ENCODE measurements at regions not wholly inside any gene's neighbourhood (a gene's known extent, or its start where the extent isn't known, plus 50 kb on each side); places are given as distances from the start of the nearest gene placed in this dataset.
A peak's percentile ranks its signal among the peaks of the same experiment; 100 is the strongest.

GRCh38 chr13:111518161-111518792 lies 197.8 kb downstream of the TEX29 start:
- Histone ChIP-seq H3K79me2 (ENCODE audit: insufficient read depth, low read length) (no peaks in the 10 kb centered on the region), H3K4me3 (ENCODE audit: insufficient read depth, low read length) (no peak overlapping the region), H3K27me3 (ENCODE audit: insufficient read depth, low read length) (no peaks in the 10 kb centered on the region), H2AFZ (ENCODE audit: low read length) (no peak overlapping the region), H3K4me2 (ENCODE audit: insufficient read depth, low read length) (no peak overlapping the region), H3K4me1 (ENCODE audit: insufficient read depth, low read length) (no peaks in the 10 kb centered on the region), H3K9me3 (ENCODE audit: low read depth, low read length) (no peaks in the 10 kb centered on the region), H4K20me1 (ENCODE audit: insufficient read depth, low read length) (no peaks in the 10 kb centered on the region), H3K36me3 (ENCODE audit: insufficient read depth, low read length) (no peaks in the 10 kb centered on the region), H3K27ac (ENCODE audit: low read depth, low read length) (no peak overlapping the region)
- TF ChIP-seq, protein P1, sequence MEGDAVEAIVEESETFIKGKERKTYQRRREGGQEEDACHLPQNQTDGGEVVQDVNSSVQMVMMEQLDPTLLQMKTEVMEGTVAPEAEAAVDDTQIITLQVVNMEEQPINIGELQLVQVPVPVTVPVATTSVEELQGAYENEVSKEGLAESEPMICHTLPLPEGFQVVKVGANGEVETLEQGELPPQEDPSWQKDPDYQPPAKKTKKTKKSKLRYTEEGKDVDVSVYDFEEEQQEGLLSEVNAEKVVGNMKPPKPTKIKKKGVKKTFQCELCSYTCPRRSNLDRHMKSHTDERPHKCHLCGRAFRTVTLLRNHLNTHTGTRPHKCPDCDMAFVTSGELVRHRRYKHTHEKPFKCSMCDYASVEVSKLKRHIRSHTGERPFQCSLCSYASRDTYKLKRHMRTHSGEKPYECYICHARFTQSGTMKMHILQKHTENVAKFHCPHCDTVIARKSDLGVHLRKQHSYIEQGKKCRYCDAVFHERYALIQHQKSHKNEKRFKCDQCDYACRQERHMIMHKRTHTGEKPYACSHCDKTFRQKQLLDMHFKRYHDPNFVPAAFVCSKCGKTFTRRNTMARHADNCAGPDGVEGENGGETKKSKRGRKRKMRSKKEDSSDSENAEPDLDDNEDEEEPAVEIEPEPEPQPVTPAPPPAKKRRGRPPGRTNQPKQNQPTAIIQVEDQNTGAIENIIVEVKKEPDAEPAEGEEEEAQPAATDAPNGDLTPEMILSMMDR (IDR thresholded peaks at IDR 0.05; ENCODE audit: extremely low read depth, low read depth, low read length) = no peak
- peak; percentile 86 for DNase-seq (ENCODE audit: insufficient read length, low spot score, missing footprints)

DNA sequence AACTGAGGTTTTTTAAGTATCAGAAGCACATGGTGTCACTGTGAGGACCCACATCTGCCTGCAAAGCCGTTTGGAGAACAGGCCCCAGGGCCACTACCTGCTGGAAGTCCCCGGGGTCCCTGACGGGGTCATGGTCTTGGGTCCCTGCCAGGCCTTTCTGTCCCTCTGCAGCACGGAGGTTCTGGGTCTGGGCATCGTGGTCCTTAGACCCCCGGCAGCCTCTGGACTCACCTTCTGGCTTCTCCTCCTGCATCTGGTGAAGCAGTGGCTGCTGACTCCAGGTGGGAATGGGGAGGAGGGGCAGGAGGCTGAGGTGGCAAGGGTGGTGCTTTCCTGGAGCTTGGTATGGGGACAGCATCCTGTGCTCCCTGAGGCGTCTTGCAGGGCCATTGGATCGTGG lies 198.6 kb downstream of the TEX29 start:
- no peaks in the 10 kb centered on the region for H4K20me1 ChIP-seq (ENCODE audit: insufficient read depth, low read length)
- H3K4me3 ChIP-seq (ENCODE audit: insufficient read depth, low read length) = no peak overlapping the region
- H3K27me3 ChIP-seq (ENCODE audit: insufficient read depth, low read length) = no peaks in the 10 kb centered on the region
- no peak overlapping the region for H3K4me2 ChIP-seq (ENCODE audit: insufficient read depth, low read length)
- H3K27ac ChIP-seq (ENCODE audit: low read depth, low read length) = no peak overlapping the region
- no peaks in the 10 kb centered on the region for H3K4me1 ChIP-seq (ENCODE audit: insufficient read depth, low read length)
- H3K36me3 ChIP-seq (ENCODE audit: insufficient read depth, low read length) = no peaks in the 10 kb centered on the region
- H3K79me2 ChIP-seq (ENCODE audit: insufficient read depth, low read length) = no peaks in the 10 kb centered on the region
- TF ChIP-seq, protein P1 (IDR thresholded peaks at IDR 0.05; ENCODE audit: extremely low read depth, low read depth, low read length) = no peak
- no peak overlapping the region for H2AFZ ChIP-seq (ENCODE audit: low read length)
- no peaks in the 10 kb centered on the region for H3K9me3 ChIP-seq (ENCODE audit: low read depth, low read length)
- DNase-seq (ENCODE audit: insufficient read length, low spot score, missing footprints) = no peak

DNA sequence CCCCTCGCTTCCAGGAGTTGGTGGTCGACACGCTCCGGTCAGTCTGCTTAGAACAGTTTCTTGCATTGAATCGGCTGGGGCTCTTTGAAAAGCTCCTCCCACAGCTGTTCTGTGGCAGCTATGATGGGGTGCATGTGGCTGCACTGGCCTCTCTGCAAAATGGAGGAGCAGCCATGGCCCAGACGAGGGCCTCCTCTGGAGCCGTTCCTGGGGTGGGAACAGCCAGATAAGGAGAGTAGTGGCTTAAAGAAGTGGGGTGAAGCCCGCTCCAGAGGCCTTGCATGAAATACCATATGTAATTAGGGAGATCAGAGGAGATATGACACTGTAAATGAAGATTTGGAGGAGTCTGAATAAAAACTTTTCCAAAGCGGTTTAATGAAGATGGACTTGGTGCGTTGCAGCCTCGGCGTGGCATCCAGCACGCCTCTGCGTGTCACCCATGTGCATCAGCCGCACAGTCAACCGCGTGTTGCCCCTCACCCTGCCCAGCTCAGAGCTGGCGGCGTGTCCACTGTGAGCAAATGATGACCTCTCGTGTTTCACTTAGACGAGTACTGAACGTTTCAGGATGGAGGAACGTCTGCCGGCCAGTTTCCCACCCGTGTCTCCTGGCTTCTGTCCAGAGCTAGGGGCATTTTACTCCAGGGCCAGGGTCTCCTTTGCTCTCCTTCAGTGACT lies 199.2 kb downstream of the TEX29 start:
- Histone ChIP-seq H3K4me3 (ENCODE audit: insufficient read depth, low read length) (no peak overlapping the region), H3K36me3 (ENCODE audit: insufficient read depth, low read length) (no peaks in the 10 kb centered on the region), H3K4me2 (ENCODE audit: insufficient read depth, low read length) (no peak overlapping the region), H3K27me3 (ENCODE audit: insufficient read depth, low read length) (no peaks in the 10 kb centered on the region), H4K20me1 (ENCODE audit: insufficient read depth, low read length) (no peaks in the 10 kb centered on the region), H3K4me1 (ENCODE audit: insufficient read depth, low read length) (no peaks in the 10 kb centered on the region), H3K79me2 (ENCODE audit: insufficient read depth, low read length) (no peaks in the 10 kb centered on the region), H3K27ac (ENCODE audit: low read depth, low read length) (no peak overlapping the region), H3K9me3 (ENCODE audit: low read depth, low read length) (no peaks in the 10 kb centered on the region), H2AFZ (ENCODE audit: low read length) (no peak overlapping the region)
- TF ChIP-seq, protein P1 (IDR thresholded peaks at IDR 0.05; ENCODE audit: extremely low read depth, low read depth, low read length) = no peak
- no peak for DNase-seq (ENCODE audit: insufficient read length, low spot score, missing footprints)

GRCh38 chr13:111521030-111521429 lies 200.6 kb downstream of the TEX29 start:
- Histone ChIP-seq H3K4me3 (ENCODE audit: insufficient read depth, low read length) (no peak overlapping the region), H4K20me1 (ENCODE audit: insufficient read depth, low read length) (no peaks in the 10 kb centered on the region), H3K79me2 (ENCODE audit: insufficient read depth, low read length) (no peaks in the 10 kb centered on the region), H3K36me3 (ENCODE audit: insufficient read depth, low read length) (no peaks in the 10 kb centered on the region), H3K4me2 (ENCODE audit: insufficient read depth, low read length) (no peak overlapping the region), H3K27me3 (ENCODE audit: insufficient read depth, low read length) (no peaks in the 10 kb centered on the region), H3K4me1 (ENCODE audit: insufficient read depth, low read length) (no peaks in the 10 kb centered on the region), H3K9me3 (ENCODE audit: low read depth, low read length) (no peaks in the 10 kb centered on the region), H3K27ac (ENCODE audit: low read depth, low read length) (no peak overlapping the region), H2AFZ (ENCODE audit: low read length) (no peak overlapping the region)
- DNase-seq (ENCODE audit: insufficient read length, low spot score, missing footprints) = no peak
- TF ChIP-seq, protein P1 (IDR thresholded peaks at IDR 0.05; ENCODE audit: extremely low read depth, low read depth, low read length) = no peak
